Peyer's patch (tissue), 4 donors: ENCODE measurements at regions not wholly inside any gene's neighbourhood (a gene's known extent, or its start where the extent isn't known, plus 50 kb on each side); places are given as distances from the start of the nearest gene placed in this dataset.

ENCODE experiments used
- CTCF ChIP-seq, 6 experiments: fragments of 450-650 bp in 4 of 6; fragments of 200-600 bp in 2 of 6; sonication (generic) in 1 of 6; IDR thresholded peaks; one replicate each; pipeline ENCODE4 v1.5.1; 2017 to 2019; ENCODE audit warnings: antibody characterized with exemption in 6 of 6, mild to moderate bottlenecking in 3 of 6, moderate library complexity in 1 of 6
- POLR2A ChIP-seq, 2 donors: fragments of 450-650 bp; IDR thresholded peaks; one replicate each; pipeline ENCODE4 v1.5.1; 2017; ENCODE audit warnings: antibody characterized with exemption in 2 of 2, mild to moderate bottlenecking in 2 of 2, moderate library complexity in 2 of 2

- no peak for TF ChIP-seq POLR2A (IDR thresholded peaks at IDR 0.05)
- no peak for TF ChIP-seq CTCF (IDR thresholded peaks at IDR 0.05)
Measured at GRCh38 chr20:57070296-57070695, 196.1 kb downstream of the BMP7 start.
